GM12878 (cell line): ENCODE measurements at regions not wholly inside any gene's neighbourhood (a gene's known extent, or its start where the extent isn't known, plus 50 kb on each side); places are given as distances from the start of the nearest gene placed in this dataset.

Experiments used
- ATAC-seq: fragments of 200-7000 bp; cut with Tn5 transposase; 3 replicates; pipeline ENCODE4 v1.9.1; 2020; ENCODE audit warnings: mild to moderate bottlenecking, moderate library complexity
- BruUV-seq: library from RNA; stranded (reverse); fragments of 400-500 nt; replicated peaks from 2 replicates; lab custom pipeline; 2021; lab: Mats Ljungman, UMichigan
- CTCF ChIA-PET: fragments of 300-600 bp; sonication (Branson Sonifier 250); formaldehyde crosslinking; extraction: SDS; loops from one replicate; lab custom pipeline; 2021; ENCODE audit warnings: inconsistent platforms; lab: Yijun Ruan, JAX
- POLR2A ChIA-PET: fragments of 350-600 bp; formaldehyde crosslinking; extraction: SDS; loops from one replicate; lab custom pipeline; 2021; ENCODE audit warnings: inconsistent platforms; lab: Charles Lee
- RAD21 ChIA-PET: fragments of 300-600 bp; sonication (Branson Sonifier 250); formaldehyde crosslinking; loops from one replicate; lab custom pipeline; 2023; ENCODE audit warnings: antibody characterized with exemption; ENCODE audit not compliant: unreplicated experiment; lab: Charles Lee
- SMC1A ChIA-PET: fragments of 300-600 bp; sonication (Branson Sonifier 250); formaldehyde crosslinking; loops from one replicate; lab custom pipeline; 2023; ENCODE audit not compliant: unreplicated experiment, uncharacterized antibody; lab: Charles Lee
- DNase-seq: peaks from one replicate; pipeline ENCODE4 v3.0.0-alpha.2; 2011; ENCODE audit warnings: low read depth, low spot score
- FAIRE-seq: peaks from 3 replicates; lab custom pipeline; 2011; peaks lifted over from hg19 to GRCh38; lab: Jason Lieb, UNC
- H2AFZ ChIP-seq: 2 replicates; pipeline ENCODE4 v1.6.0; 2011; ENCODE audit warnings: low read depth, low read length, control low read depth; ENCODE audit not compliant: control insufficient read depth
- H3K27ac ChIP-seq: 2 replicates; pipeline ENCODE4 v1.5.1; 2011; ENCODE audit warnings: control low read depth; ENCODE audit not compliant: control insufficient read depth, insufficient read depth
- H3K27me3 ChIP-seq, 2 experiments: replicated peaks in 1 of 2; 2 replicates each; pipeline versions ENCODE4 v1.6.0 to v1.6.1; 2011; ENCODE audit warnings: low read length in 1 of 2; ENCODE audit not compliant: control insufficient read depth in 2 of 2, insufficient read depth in 2 of 2
- H3K36me3 ChIP-seq, 2 experiments: 2 replicates each; pipeline ENCODE4 v1.5.1; 2011; ENCODE audit warnings: low read length in 1 of 2; ENCODE audit not compliant: control insufficient read depth in 2 of 2, insufficient read depth in 2 of 2
- H3K4me1 ChIP-seq: 2 replicates; pipeline ENCODE4 v1.6.1; 2011; ENCODE audit warnings: mild to moderate bottlenecking, low read length, moderate library complexity, mixed read lengths; ENCODE audit not compliant: control insufficient read depth, insufficient read depth
- H3K4me2 ChIP-seq: 2 replicates; pipeline ENCODE4 v1.6.0; 2011; ENCODE audit warnings: control low read depth; ENCODE audit not compliant: control insufficient read depth, insufficient read depth
- H3K4me3 ChIP-seq: fragments of 200-600 bp; sonication (generic); 2 replicates; pipeline ENCODE4 v1.5.1; 2016
- H3K79me2 ChIP-seq: 2 replicates; pipeline ENCODE4 v1.6.0; 2011; ENCODE audit warnings: low read length; ENCODE audit not compliant: control insufficient read depth, insufficient read depth
- H3K9ac ChIP-seq: 2 replicates; pipeline ENCODE4 v1.8.0; 2011; ENCODE audit warnings: low read length, control low read depth, mixed read lengths; ENCODE audit not compliant: control insufficient read depth, insufficient read depth
- H3K9me3 ChIP-seq: replicated peaks from 3 replicates; pipeline ENCODE4 v1.5.1; 2011; ENCODE audit warnings: mild to moderate bottlenecking, low read length; ENCODE audit not compliant: control insufficient read depth, insufficient read depth
- H4K20me1 ChIP-seq: 2 replicates; pipeline ENCODE4 v1.6.0; 2011; ENCODE audit not compliant: control insufficient read depth, insufficient read depth
- BHLHE40 ChIP-seq, 2 experiments: fragments of 450-650 bp in 1 of 2; IDR thresholded peaks; 2 replicates each; pipeline ENCODE4 v1.6.1; 2011 to 2017; ENCODE audit warnings: low read depth in 2 of 2, borderline replicate concordance in 1 of 2, improper control_type of control experiment in 1 of 2, low read length in 1 of 2, mild to moderate bottlenecking in 1 of 2
- CBFB ChIP-seq: IDR thresholded peaks from 2 replicates; pipeline ENCODE4 v1.6.1; 2016; ENCODE audit warnings: antibody characterized with exemption, low read depth
- CHD1 ChIP-seq: IDR thresholded peaks from 2 replicates; pipeline ENCODE4 v1.6.1; 2012; ENCODE audit warnings: low read depth, low read length, improper control_type of control experiment
- FOS ChIP-seq: IDR thresholded peaks from 3 replicates; pipeline ENCODE4 v1.6.1; 2011; ENCODE audit warnings: borderline replicate concordance; ENCODE audit not compliant: insufficient read length; ENCODE audit errors: extremely low read depth
- GATAD2B ChIP-seq: fragments of 450-650 bp; conservative IDR thresholded peaks from 2 replicates; pipeline ENCODE4 v1.6.1; 2017; ENCODE audit warnings: low read depth, mild to moderate bottlenecking, moderate library complexity
- HDAC6 ChIP-seq: fragments of 200-600 bp; sonication (generic); IDR thresholded peaks from one replicate; pipeline ENCODE4 v1.8.0; 2017; ENCODE audit warnings: antibody characterized with exemption; ENCODE audit not compliant: unreplicated experiment
- JUNB ChIP-seq: IDR thresholded peaks from 2 replicates; pipeline ENCODE4 v1.6.1; 2016; ENCODE audit warnings: antibody characterized with exemption, mild to moderate bottlenecking
- KAT2A ChIP-seq: conservative IDR thresholded peaks from 2 replicates; pipeline ENCODE4 v1.6.1; 2011; ENCODE audit warnings: low read depth, low read length; ENCODE audit not compliant: control insufficient read depth
- MEF2A ChIP-seq: IDR thresholded peaks from 2 replicates; pipeline ENCODE4 v1.6.1; 2011; ENCODE audit warnings: low read depth, mild to moderate bottlenecking, low read length, moderate library complexity; ENCODE audit not compliant: insufficient read depth
- MYB ChIP-seq: fragments of 150-350 bp; IDR thresholded peaks from 2 replicates; pipeline ENCODE4 v1.6.1; 2014; ENCODE audit warnings: mild to moderate bottlenecking, low read depth, low read length, borderline replicate concordance
- NFXL1 ChIP-seq: fragments of 450-650 bp; IDR thresholded peaks from 2 replicates; pipeline ENCODE4 v1.6.1; 2017; ENCODE audit warnings: antibody characterized with exemption, mild to moderate bottlenecking, borderline replicate concordance
- SIN3A ChIP-seq: IDR thresholded peaks from 2 replicates; pipeline ENCODE4 v1.6.1; 2012; ENCODE audit warnings: low read depth, low read length, improper control_type of control experiment
- SMC3 ChIP-seq: IDR thresholded peaks from 2 replicates; pipeline ENCODE4 v1.6.1; 2011; ENCODE audit warnings: low read length, improper control_type of control experiment, borderline replicate concordance
- YBX1 ChIP-seq: fragments of 450-650 bp; IDR thresholded peaks from 2 replicates; pipeline ENCODE4 v1.6.1; 2016; ENCODE audit warnings: antibody characterized with exemption
- ZSCAN29 ChIP-seq: fragments of 450-650 bp; IDR thresholded peaks from 2 replicates; pipeline ENCODE4 v1.6.1; 2017; ENCODE audit warnings: mild to moderate bottlenecking, moderate library complexity
- WGBS: methylation state at CpG from one replicate; pipeline ENCODE4 v1.1.6; 2016; ENCODE audit warnings: low lambda C conversion rate; ENCODE audit not compliant: insufficient replicate concordance, insufficient coverage; ENCODE audit errors: missing lambda C conversion rate; 5-methylcytosine and 5-hydroxymethylcytosine counted together
- in situ Hi-C: fragments of 300-500 bp; cut with MboI; formaldehyde crosslinking; loops from 9 replicates; pipeline ENCODE4 v1.14.3; 2018; ENCODE audit warnings: mixed read lengths
- intact Hi-C: fragments of 100-400 bp; cut with micrococcal nuclease; formaldehyde crosslinking; loops from one replicate; pipeline ENCODE4 v1.14.2; 2022; ENCODE audit not compliant: unreplicated experiment
- TF ChIP-seq, protein P1 (sequence below): fragments of 150-350 bp; IDR thresholded peaks from 2 replicates; pipeline ENCODE4 v1.6.1; 2014; ENCODE audit warnings: mild to moderate bottlenecking, low read depth, low read length
- TF ChIP-seq, protein P2 (sequence below): IDR thresholded peaks from 2 replicates; pipeline ENCODE4 v1.6.1; 2011; ENCODE audit warnings: borderline replicate concordance, low read depth, mild to moderate bottlenecking, moderate library complexity, mixed read lengths, low read length; ENCODE audit not compliant: insufficient read depth; ENCODE audit errors: extremely low read length
- TF ChIP-seq, protein P3 (sequence below): fragments of 450-650 bp; IDR thresholded peaks from 2 replicates; pipeline ENCODE4 v1.6.1; 2017; ENCODE audit warnings: low read depth, mild to moderate bottlenecking, moderate library complexity
- TF ChIP-seq, protein P4 (sequence below): fragments of 450-650 bp; IDR thresholded peaks from 2 replicates; pipeline ENCODE4 v1.6.1; 2017; ENCODE audit warnings: mild to moderate bottlenecking

DNA sequence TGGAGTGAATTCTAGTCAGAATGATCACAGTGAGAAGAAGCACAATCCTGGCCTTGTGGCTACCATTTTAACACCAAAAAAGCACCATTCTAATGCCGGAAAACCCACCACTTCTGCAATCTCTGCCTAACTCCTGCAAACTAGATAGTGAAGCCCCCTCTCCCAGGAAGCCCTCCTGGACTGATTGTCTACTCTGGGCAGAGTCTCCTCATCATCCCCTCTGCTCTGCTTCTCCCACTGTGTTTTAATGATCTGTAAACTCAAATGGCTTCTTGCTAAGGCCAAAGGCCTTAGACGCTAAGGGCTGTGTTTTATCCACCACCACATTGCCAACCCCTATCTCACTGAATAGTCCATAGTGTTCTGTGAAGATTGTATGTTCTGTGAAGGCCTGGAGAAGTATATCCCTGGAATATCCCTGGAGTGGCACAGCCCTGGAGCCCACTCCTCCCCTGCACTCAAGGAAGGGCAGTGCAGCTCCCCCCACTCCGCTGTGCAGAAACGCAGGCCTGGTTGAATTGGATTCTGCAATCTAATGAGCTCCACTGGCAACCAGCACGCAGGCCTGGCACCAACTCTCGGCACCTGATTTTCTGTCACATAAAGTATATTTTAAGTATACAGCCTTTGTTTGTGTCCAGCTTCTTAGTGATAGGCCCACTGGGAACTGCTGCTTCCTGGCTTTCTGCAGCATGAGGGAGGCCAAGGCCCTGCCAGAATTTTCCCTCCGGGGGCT, 126.3 kb downstream of the ATPSCKMT start:
- CTCF ChIA-PET: interaction anchor here (1.1 kb wide), 1 partner anchor 10 kb away, joined by 3 read pairs; no protein-coding TSS in a partner anchor
- POLR2A ChIA-PET: no interaction called here
- Histone ChIP-seq H3K9ac (no peak overlapping the region), H3K27me3 (no peaks in the 10 kb centered on the region), H3K4me3 (no peak overlapping the region), H3K9me3 (no peaks in the 10 kb centered on the region), H3K36me3 (no peaks in the 10 kb centered on the region), H2AFZ (no peak overlapping the region), H3K79me2 (no peaks in the 10 kb centered on the region), H3K4me1 (no peaks in the 10 kb centered on the region), H3K4me2 (no peak overlapping the region), H3K27ac (no peak overlapping the region), H4K20me1 (no peaks in the 10 kb centered on the region)
- WGBS: 75% methylated on average over 7 of the region's 7 CpGs
- RAD21 ChIA-PET: no interaction called here
- SMC1A ChIA-PET: no interaction called here
- no peak for DNase-seq
- BruUV-seq: no TSS peak
- FAIRE-seq: no peak
- no peak for ATAC-seq
- intact Hi-C loops (no loop called here), in situ Hi-C loops (no loop called here)
- TF ChIP-seq, protein P1, sequence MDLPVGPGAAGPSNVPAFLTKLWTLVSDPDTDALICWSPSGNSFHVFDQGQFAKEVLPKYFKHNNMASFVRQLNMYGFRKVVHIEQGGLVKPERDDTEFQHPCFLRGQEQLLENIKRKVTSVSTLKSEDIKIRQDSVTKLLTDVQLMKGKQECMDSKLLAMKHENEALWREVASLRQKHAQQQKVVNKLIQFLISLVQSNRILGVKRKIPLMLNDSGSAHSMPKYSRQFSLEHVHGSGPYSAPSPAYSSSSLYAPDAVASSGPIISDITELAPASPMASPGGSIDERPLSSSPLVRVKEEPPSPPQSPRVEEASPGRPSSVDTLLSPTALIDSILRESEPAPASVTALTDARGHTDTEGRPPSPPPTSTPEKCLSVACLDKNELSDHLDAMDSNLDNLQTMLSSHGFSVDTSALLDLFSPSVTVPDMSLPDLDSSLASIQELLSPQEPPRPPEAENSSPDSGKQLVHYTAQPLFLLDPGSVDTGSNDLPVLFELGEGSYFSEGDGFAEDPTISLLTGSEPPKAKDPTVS: no peak
- TF ChIP-seq CHD1: no peak
- no peak for TF ChIP-seq ZSCAN29
- no peak for TF ChIP-seq GATAD2B
- no peak for TF ChIP-seq NFXL1
- no peak for TF ChIP-seq FOS
- no peak for TF ChIP-seq YBX1
- no peak for TF ChIP-seq SMC3
- TF ChIP-seq MEF2A: no peak
- TF ChIP-seq HDAC6: no peak
- TF ChIP-seq CBFB: no peak
- TF ChIP-seq, protein P2, sequence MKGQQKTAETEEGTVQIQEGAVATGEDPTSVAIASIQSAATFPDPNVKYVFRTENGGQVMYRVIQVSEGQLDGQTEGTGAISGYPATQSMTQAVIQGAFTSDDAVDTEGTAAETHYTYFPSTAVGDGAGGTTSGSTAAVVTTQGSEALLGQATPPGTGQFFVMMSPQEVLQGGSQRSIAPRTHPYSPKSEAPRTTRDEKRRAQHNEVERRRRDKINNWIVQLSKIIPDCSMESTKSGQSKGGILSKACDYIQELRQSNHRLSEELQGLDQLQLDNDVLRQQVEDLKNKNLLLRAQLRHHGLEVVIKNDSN: no peak
- no peak for TF ChIP-seq BHLHE40 (IDR thresholded peaks at IDR 0.05; ENCODE audit: borderline replicate concordance in 1 of 2, low read depth in 2 of 2, low read length in 1 of 2)
- no peak for TF ChIP-seq JUNB
- TF ChIP-seq SIN3A: no peak
- TF ChIP-seq, protein P3, sequence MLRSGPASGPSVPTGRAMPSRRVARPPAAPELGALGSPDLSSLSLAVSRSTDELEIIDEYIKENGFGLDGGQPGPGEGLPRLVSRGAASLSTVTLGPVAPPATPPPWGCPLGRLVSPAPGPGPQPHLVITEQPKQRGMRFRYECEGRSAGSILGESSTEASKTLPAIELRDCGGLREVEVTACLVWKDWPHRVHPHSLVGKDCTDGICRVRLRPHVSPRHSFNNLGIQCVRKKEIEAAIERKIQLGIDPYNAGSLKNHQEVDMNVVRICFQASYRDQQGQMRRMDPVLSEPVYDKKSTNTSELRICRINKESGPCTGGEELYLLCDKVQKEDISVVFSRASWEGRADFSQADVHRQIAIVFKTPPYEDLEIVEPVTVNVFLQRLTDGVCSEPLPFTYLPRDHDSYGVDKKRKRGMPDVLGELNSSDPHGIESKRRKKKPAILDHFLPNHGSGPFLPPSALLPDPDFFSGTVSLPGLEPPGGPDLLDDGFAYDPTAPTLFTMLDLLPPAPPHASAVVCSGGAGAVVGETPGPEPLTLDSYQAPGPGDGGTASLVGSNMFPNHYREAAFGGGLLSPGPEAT: no peak
- TF ChIP-seq KAT2A: no peak
- TF ChIP-seq, protein P4, sequence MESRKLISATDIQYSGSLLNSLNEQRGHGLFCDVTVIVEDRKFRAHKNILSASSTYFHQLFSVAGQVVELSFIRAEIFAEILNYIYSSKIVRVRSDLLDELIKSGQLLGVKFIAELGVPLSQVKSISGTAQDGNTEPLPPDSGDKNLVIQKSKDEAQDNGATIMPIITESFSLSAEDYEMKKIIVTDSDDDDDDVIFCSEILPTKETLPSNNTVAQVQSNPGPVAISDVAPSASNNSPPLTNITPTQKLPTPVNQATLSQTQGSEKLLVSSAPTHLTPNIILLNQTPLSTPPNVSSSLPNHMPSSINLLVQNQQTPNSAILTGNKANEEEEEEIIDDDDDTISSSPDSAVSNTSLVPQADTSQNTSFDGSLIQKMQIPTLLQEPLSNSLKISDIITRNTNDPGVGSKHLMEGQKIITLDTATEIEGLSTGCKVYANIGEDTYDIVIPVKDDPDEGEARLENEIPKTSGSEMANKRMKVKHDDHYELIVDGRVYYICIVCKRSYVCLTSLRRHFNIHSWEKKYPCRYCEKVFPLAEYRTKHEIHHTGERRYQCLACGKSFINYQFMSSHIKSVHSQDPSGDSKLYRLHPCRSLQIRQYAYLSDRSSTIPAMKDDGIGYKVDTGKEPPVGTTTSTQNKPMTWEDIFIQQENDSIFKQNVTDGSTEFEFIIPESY: no peak
- no peak for TF ChIP-seq MYB
